ENCODE measurements at regions not wholly inside any gene's neighbourhood (a gene's known extent, or its start where the extent isn't known, plus 50 kb on each side); places are given as distances from the start of the nearest gene placed in this dataset.

GRCh38 chr15:73812806-73813465 is 59.8 kb upstream of the INSYN1 start:
- H3K14ac ChIP-seq (ENCODE audit: insufficient read length): no peak overlapping the region
- DNase-seq (ENCODE audit: low read depth in 1 of 2, low spot score in 2 of 2): no peak
- H3K36me3 ChIP-seq (ENCODE audit: control insufficient read depth in 2 of 4, insufficient read depth in 4 of 4, low read length in 3 of 4): no peaks in the 10 kb centered on the region
- ChIA-PET POLR2A (ENCODE audit: partially characterized antibody) (no interaction called here), CTCF (ENCODE audit: partially characterized antibody) (interaction anchor here (1.4 to 3.3 kb wide), 4 partner anchors 12 to 60 kb away, joined by 3 to 12 read pairs (median 6); partner anchors contain the start of gene TBC1D21)
- H2BK20ac ChIP-seq (ENCODE audit: low read length): no peak overlapping the region; the same call in 1 of the 2 replicates
- H3K23ac ChIP-seq (ENCODE audit: insufficient read length): no peak overlapping the region
- no peaks in the 10 kb centered on the region for H3K79me1 ChIP-seq (ENCODE audit: low read depth, low read length)
- H4K5ac ChIP-seq (ENCODE audit: insufficient read length, low read depth, low read length): no peak overlapping the region
- H3K23me2 ChIP-seq (ENCODE audit: low read depth, low read length): no peaks in the 10 kb centered on the region
- H2AK5ac ChIP-seq (ENCODE audit: low read depth, low read length): no peak overlapping the region
- H2AFZ ChIP-seq (ENCODE audit: low read length): no peak overlapping the region
- H3K4me3 ChIP-seq (ENCODE audit: extremely low read depth in 1 of 4, insufficient read depth in 2 of 4, low read depth in 3 of 4, low read length in 4 of 4): no peak overlapping the region
- H3K4ac ChIP-seq (replicated peaks; ENCODE audit: insufficient read length, low read depth, low read length): no peak overlapping the region
- no peaks in the 10 kb centered on the region for H3K27me3 ChIP-seq (replicated peaks in 1 of 4; ENCODE audit: control insufficient read depth in 3 of 4, extremely low read depth in 1 of 4, insufficient read depth in 3 of 4, low read length in 3 of 4)
- H3K4me1 ChIP-seq (replicated peaks in 1 of 4; ENCODE audit: control insufficient read depth in 3 of 4, insufficient read depth in 4 of 4, low read length in 3 of 4): no peaks in the 10 kb centered on the region
- FAIRE-seq: no peak
- H3K4me2 ChIP-seq (ENCODE audit: insufficient read depth in 1 of 2, low read depth in 2 of 2, low read length in 2 of 2): no peak overlapping the region
- H3K9ac ChIP-seq (replicated peaks in 1 of 4; ENCODE audit: extremely low read depth in 1 of 4, low read depth in 3 of 4, low read length in 3 of 4): no peak overlapping the region
- no peak overlapping the region for H2BK120ac ChIP-seq (replicated peaks; ENCODE audit: low read depth, low read length)
- H3K27ac ChIP-seq (ENCODE audit: low read depth, low read length): no peak overlapping the region
- no peak overlapping the region for H4K8ac ChIP-seq (ENCODE audit: extremely low read depth, insufficient read depth, low read length)
- H3K56ac ChIP-seq (replicated peaks; ENCODE audit: insufficient read length, low read depth, low read length): no peak overlapping the region
- WGBS, 2 experiments (ENCODE audit: extremely low coverage in 1 of 2, insufficient coverage in 1 of 2, insufficient read length in 1 of 2, insufficient replicate concordance in 2 of 2, low coverage in 1 of 2, low lambda C conversion rate in 2 of 2, missing lambda C conversion rate in 1 of 2): 92% methylated on average over 7 of the region's 7 CpGs; no CpG with 5 or more reads in 1 of the 2 experiments
- no peak overlapping the region for H2BK12ac ChIP-seq (ENCODE audit: low read depth, low read length)
- H4K91ac ChIP-seq (replicated peaks; ENCODE audit: insufficient read length, low read length): no peak overlapping the region
- no peak overlapping the region for H2BK5ac ChIP-seq (ENCODE audit: low read depth, low read length)
- no peaks in the 10 kb centered on the region for H4K20me1 ChIP-seq (replicated peaks in 1 of 2; ENCODE audit: control insufficient read depth in 1 of 2, insufficient read depth in 2 of 2, low read length in 2 of 2)
- H2BK15ac ChIP-seq (ENCODE audit: low read length): 0 out of 2 replicates have a peak overlapping the region, but pooled peaks have one; percentile 72
- H3K18ac ChIP-seq (ENCODE audit: extremely low read depth, low read length): no peak overlapping the region
- H3K79me2 ChIP-seq (ENCODE audit: control insufficient read depth in 1 of 2, insufficient read depth in 2 of 2, low read length in 2 of 2): no peaks in the 10 kb centered on the region
- H3K9me3 ChIP-seq (ENCODE audit: insufficient read depth in 2 of 2, low read depth in 1 of 2, low read length in 1 of 2): no peaks in the 10 kb centered on the region
- TF ChIP-seq RAD21 (IDR thresholded peaks at IDR 0.05 in 1 of 2, conservative IDR thresholded peaks at IDR 0.05 in 1 of 2; ENCODE audit: low read depth in 2 of 2, low read length in 2 of 2) (no peak), HDAC6 (IDR thresholded peaks at IDR 0.05; ENCODE audit: low read depth, low read length) (no peak)
